CD4-positive, CD25-positive, alpha-beta regulatory T cell (primary cell): ENCODE measurements at regions not wholly inside any gene's neighbourhood (a gene's known extent, or its start where the extent isn't known, plus 50 kb on each side); places are given as distances from the start of the nearest gene placed in this dataset.
"Not testable (repeated sequence)": the region's sequence is repeated elsewhere in the genome, so short reads cannot be mapped to it uniquely, and the experiment has no call there.

Experiments used
- ATAC-seq, 2 donors: fragments of 150-1000 bp; cut with Tn5 transposase; one replicate each; pipeline ENCODE4 v1.10.0; 2021; ENCODE audit warnings: low read depth in 2 of 2, moderate number of reproducible peaks in 2 of 2, moderate library complexity in 1 of 2
- DNase-seq, 3 donors: peaks; one replicate each; pipeline versions ENCODE4 v3.0.0 to v3.0.0-alpha.2; 2012 to 2022; ENCODE audit warnings: mixed read lengths in 1 of 3
- H3K27ac ChIP-seq: one replicate; pipeline ENCODE4 v1.7.0; 2013; ENCODE audit warnings: mild to moderate bottlenecking, low read length; ENCODE audit not compliant: insufficient read depth, poor library complexity, severe bottlenecking
- H3K27me3 ChIP-seq: one replicate; pipeline ENCODE4 v1.7.0; 2013; ENCODE audit warnings: low read length; ENCODE audit not compliant: control insufficient read depth, insufficient read depth
- H3K36me3 ChIP-seq: one replicate; pipeline ENCODE4 v1.7.0; 2013; ENCODE audit warnings: mild to moderate bottlenecking, low read length, moderate library complexity; ENCODE audit not compliant: control insufficient read depth, insufficient read depth
- H3K4me1 ChIP-seq: 2 replicates; pipeline ENCODE4 v1.7.0; 2013; ENCODE audit warnings: mild to moderate bottlenecking, low read length; ENCODE audit not compliant: insufficient read depth, control insufficient read depth, poor library complexity, severe bottlenecking
- H3K4me3 ChIP-seq: one replicate; pipeline ENCODE4 v1.7.0; 2013; ENCODE audit warnings: low read depth, mild to moderate bottlenecking, low read length, moderate library complexity
- H3K9me3 ChIP-seq, 2 experiments: 1 replicate in 1 of 2; 2 replicates in 1 of 2; pipeline ENCODE4 v1.7.0; 2013; ENCODE audit warnings: low read length in 2 of 2, mild to moderate bottlenecking in 1 of 2, moderate library complexity in 1 of 2; ENCODE audit not compliant: control insufficient read depth in 2 of 2
- H3K27ac Mint-ChIP-seq, 3 donors: one replicate each; pipeline ENCODE4 v1.8.0; 2020 to 2022; ENCODE audit warnings: mild to moderate bottlenecking in 3 of 3, mixed read lengths in 3 of 3, moderate library complexity in 2 of 3
- H3K27me3 Mint-ChIP-seq: one replicate; pipeline ENCODE4 v1.8.0; 2022; ENCODE audit warnings: mild to moderate bottlenecking, mixed read lengths
- H3K36me3 Mint-ChIP-seq: one replicate; pipeline ENCODE4 v1.8.0; 2020; ENCODE audit warnings: mixed read lengths
- H3K4me1 Mint-ChIP-seq, 4 donors: one replicate each; pipeline ENCODE4 v1.8.0; 2020 to 2022; ENCODE audit warnings: mixed read lengths in 4 of 4, mild to moderate bottlenecking in 1 of 4
- H3K4me3 Mint-ChIP-seq, 4 donors: one replicate each; pipeline ENCODE4 v1.8.0; 2020 to 2022; ENCODE audit warnings: mild to moderate bottlenecking in 4 of 4, mixed read lengths in 4 of 4, moderate library complexity in 3 of 4
- H3K9me3 Mint-ChIP-seq, 7 donors: one replicate each; pipeline ENCODE4 v1.8.0; 2020 to 2022; ENCODE audit warnings: mixed read lengths in 7 of 7, mild to moderate bottlenecking in 3 of 7, moderate library complexity in 2 of 7

- not testable (repeated sequence) for H3K27me3 ChIP-seq, H3K9me3 ChIP-seq, H3K27me3 Mint-ChIP-seq, H3K9me3 Mint-ChIP-seq, H3K36me3 ChIP-seq, H3K27ac ChIP-seq, H3K4me3 Mint-ChIP-seq, H3K4me1 Mint-ChIP-seq, H3K4me1 ChIP-seq, ATAC-seq, H3K4me3 ChIP-seq, H3K36me3 Mint-ChIP-seq
- peak overlapping the region in 1 of 3 donors; percentile 72 for H3K27ac Mint-ChIP-seq
- peak in 1 of 3 donors; percentile 4 for DNase-seq
Observed at GRCh38 chr1:166433404-166434304, 266.9 kb upstream of the FAM78B start.

DNA sequence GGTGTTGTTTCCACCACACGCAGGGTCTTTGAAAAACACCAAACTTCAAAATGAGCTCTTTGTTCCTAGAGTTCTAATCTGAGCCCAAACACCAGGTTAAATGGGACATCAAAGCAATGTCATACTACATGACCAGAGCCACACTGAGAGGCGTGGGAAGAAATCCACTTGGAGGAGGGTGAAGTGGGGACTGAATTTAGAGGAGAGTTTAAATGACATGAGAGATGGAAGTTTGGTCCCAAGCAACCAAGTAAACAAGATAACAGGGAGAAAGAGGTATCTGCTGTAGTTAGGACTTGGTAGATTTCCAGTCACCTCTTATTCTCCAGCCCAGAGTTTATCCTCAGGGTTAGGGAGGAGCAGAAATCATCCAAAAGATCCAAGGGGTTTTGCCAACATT, 290.9 kb upstream of the FAM78B start:
- Mint-ChIP-seq H3K9me3 (peaks cover 0 to 2% (median 0%) of the 10 kb centered on the region in 7 donors), H3K36me3 (no peaks in the 10 kb centered on the region), H3K27ac (no peak overlapping the region), H3K4me1 (no peaks in the 10 kb centered on the region), H3K4me3 (no peak overlapping the region), H3K27me3 (peaks cover 17% of the 10 kb centered on the region)
- no peaks in the 10 kb centered on the region for H3K9me3 ChIP-seq
- no peak overlapping the region for H3K27ac ChIP-seq
- H3K4me3 ChIP-seq: no peak overlapping the region
- ATAC-seq (no peak), DNase-seq (no peak)
- H3K27me3 ChIP-seq: peaks cover 4% of the 10 kb centered on the region
- H3K36me3 ChIP-seq: no peaks in the 10 kb centered on the region
- H3K4me1 ChIP-seq: no peaks in the 10 kb centered on the region

GRCh38 chr1:166464333-166464732, 297.5 kb upstream of the FAM78B start:
- H3K27me3 Mint-ChIP-seq: peaks cover 13% of the 10 kb centered on the region
- Histone ChIP-seq H3K27ac (no peak overlapping the region), H3K9me3 (peaks cover 0 to 9% of the 10 kb centered on the region in 2 experiments), H3K4me1 (no peaks in the 10 kb centered on the region), H3K27me3 (peaks cover 4% of the 10 kb centered on the region), H3K36me3 (no peaks in the 10 kb centered on the region), H3K4me3 (no peak overlapping the region)
- H3K4me3 Mint-ChIP-seq: no peak overlapping the region
- H3K36me3 Mint-ChIP-seq: no peaks in the 10 kb centered on the region
- no peaks in the 10 kb centered on the region for H3K4me1 Mint-ChIP-seq
- H3K27ac Mint-ChIP-seq: no peak overlapping the region
- peaks cover 0 to 8% (median 4%) of the 10 kb centered on the region in 7 donors for H3K9me3 Mint-ChIP-seq
- no peak for DNase-seq
- ATAC-seq: no peak

GRCh38 chr1:166470014-166470413, 303.2 kb upstream of the FAM78B start:
- Mint-ChIP-seq H3K4me1 (no peaks in the 10 kb centered on the region), H3K9me3 (peaks cover 0 to 3% (median 0%) of the 10 kb centered on the region in 7 donors), H3K27me3 (peaks cover 19% of the 10 kb centered on the region), H3K36me3 (no peaks in the 10 kb centered on the region), H3K4me3 (no peak overlapping the region), H3K27ac (no peak overlapping the region)
- no peak for DNase-seq
- no peak overlapping the region for H3K27ac ChIP-seq
- H3K4me3 ChIP-seq: no peak overlapping the region
- H3K36me3 ChIP-seq: no peaks in the 10 kb centered on the region
- no peak for ATAC-seq
- peaks cover 7% of the 10 kb centered on the region for H3K27me3 ChIP-seq
- peaks cover 0 to 4% of the 10 kb centered on the region in 2 experiments for H3K9me3 ChIP-seq
- H3K4me1 ChIP-seq: no peaks in the 10 kb centered on the region

DNA sequence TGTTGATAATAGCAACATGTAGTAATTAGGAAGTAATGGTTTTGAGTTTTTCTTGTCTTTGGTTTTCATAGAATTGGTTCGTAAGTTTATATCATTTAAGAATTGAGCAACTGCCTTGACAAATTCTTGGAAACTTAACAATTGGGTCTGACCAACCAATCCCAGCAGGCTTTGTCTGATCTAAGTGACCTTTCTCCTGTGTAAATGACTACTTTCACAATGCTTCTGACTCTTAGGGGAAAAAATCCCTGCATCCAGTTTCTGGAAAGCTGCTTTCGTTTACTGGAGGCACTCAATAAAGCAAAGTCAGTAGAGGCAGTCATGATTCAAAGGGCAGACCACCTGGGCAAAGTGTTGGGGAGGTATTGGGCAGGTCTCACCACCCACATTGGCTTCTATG, 303.6 kb upstream of the FAM78B start:
- H3K27me3 Mint-ChIP-seq: peaks cover 19% of the 10 kb centered on the region
- no peaks in the 10 kb centered on the region for H3K36me3 Mint-ChIP-seq

GRCh38 chr1:166471359-166471758, 304.6 kb upstream of the FAM78B start:
- no peak overlapping the region for H3K4me3 Mint-ChIP-seq
- H3K36me3 Mint-ChIP-seq: no peaks in the 10 kb centered on the region
- H3K27ac Mint-ChIP-seq: no peak overlapping the region
- Histone ChIP-seq H3K27me3 (peaks cover 7% of the 10 kb centered on the region), H3K27ac (no peak overlapping the region), H3K36me3 (no peaks in the 10 kb centered on the region), H3K9me3 (peaks cover 0 to 4% of the 10 kb centered on the region in 2 experiments), H3K4me1 (no peaks in the 10 kb centered on the region), H3K4me3 (no peak overlapping the region)
- DNase-seq (no peak), ATAC-seq (no peak)
- peaks cover 19% of the 10 kb centered on the region for H3K27me3 Mint-ChIP-seq
- no peaks in the 10 kb centered on the region for H3K4me1 Mint-ChIP-seq
- peaks cover 0 to 3% (median 0%) of the 10 kb centered on the region in 7 donors for H3K9me3 Mint-ChIP-seq

More for the DNA sequence above, 303.6 kb upstream of the FAM78B start:
- H3K9me3 Mint-ChIP-seq: peaks cover 0 to 3% (median 0%) of the 10 kb centered on the region in 7 donors
- H3K4me1 Mint-ChIP-seq: no peaks in the 10 kb centered on the region
- Histone ChIP-seq H3K27me3 (peaks cover 7% of the 10 kb centered on the region), H3K4me3 (no peak overlapping the region), H3K36me3 (no peaks in the 10 kb centered on the region), H3K9me3 (peaks cover 0 to 4% of the 10 kb centered on the region in 2 experiments), H3K27ac (no peak overlapping the region), H3K4me1 (no peaks in the 10 kb centered on the region)
- H3K27ac Mint-ChIP-seq: no peak overlapping the region
- ATAC-seq (no peak), DNase-seq (no peak)
- no peak overlapping the region for H3K4me3 Mint-ChIP-seq

GRCh38 chr1:166479052-166479631, 312.3 kb upstream of the FAM78B start:
- H3K4me3 Mint-ChIP-seq: no peak overlapping the region
- DNase-seq: peak; percentile 21 to 55 (median 37)
- H3K4me3 ChIP-seq: no peak overlapping the region
- no peaks in the 10 kb centered on the region for H3K27me3 ChIP-seq
- no peak overlapping the region for H3K27ac Mint-ChIP-seq
- H3K36me3 Mint-ChIP-seq: no peaks in the 10 kb centered on the region
- no peak for ATAC-seq
- H3K9me3 ChIP-seq: no peaks in the 10 kb centered on the region
- H3K27ac ChIP-seq: no peak overlapping the region
- H3K9me3 Mint-ChIP-seq: no peaks in the 10 kb centered on the region
- H3K4me1 Mint-ChIP-seq: no peaks in the 10 kb centered on the region
- H3K4me1 ChIP-seq: no peaks in the 10 kb centered on the region
- H3K27me3 Mint-ChIP-seq: peaks cover 6% of the 10 kb centered on the region
- H3K36me3 ChIP-seq: no peaks in the 10 kb centered on the region
